OCI-LY7 (cell line): ENCODE measurements at regions not wholly inside any gene's neighbourhood (a gene's known extent, or its start where the extent isn't known, plus 50 kb on each side); places are given as distances from the start of the nearest gene placed in this dataset.

Source experiments
- BruUV-seq: library from RNA; stranded (reverse); fragments of 400-500 nt; replicated peaks from 2 replicates; lab custom pipeline; 2021; lab: Mats Ljungman, UMichigan
- CTCF ChIA-PET: fragments of 300-600 bp; sonication (Branson Sonifier 250); formaldehyde crosslinking; loops from one replicate; lab custom pipeline; 2022; ENCODE audit warnings: antibody characterized with exemption; ENCODE audit not compliant: unreplicated experiment; lab: Charles Lee
- POLR2A ChIA-PET: fragments of 300-600 bp; sonication (Branson Sonifier 250); formaldehyde crosslinking; loops from one replicate; lab custom pipeline; 2022; ENCODE audit warnings: antibody characterized with exemption; lab: Charles Lee
- DNase-seq: peaks from one replicate; pipeline ENCODE4 v3.0.0-alpha.2; 2015; ENCODE audit warnings: low spot score
- H2AFZ ChIP-seq: fragments of 200-600 bp; sonication (generic), shearing (Covaris generic); 2 replicates; pipeline ENCODE4 v1.6.1; 2014; ENCODE audit warnings: mild to moderate bottlenecking, antibody characterized with exemption, low read length, moderate library complexity
- H3K27ac ChIP-seq: fragments of 200-600 bp; sonication (generic); 2 replicates; pipeline ENCODE4 v1.5.1; 2014; ENCODE audit warnings: mixed run types, low read depth, mild to moderate bottlenecking, moderate library complexity, low read length, inconsistent platforms; ENCODE audit not compliant: poor library complexity, severe bottlenecking
- H3K36me3 ChIP-seq: fragments of 200-600 bp; sonication (generic); 2 replicates; pipeline ENCODE4 v1.6.1; 2014; ENCODE audit warnings: mild to moderate bottlenecking, antibody characterized with exemption, low read length, moderate library complexity, mixed read lengths; ENCODE audit not compliant: insufficient read depth
- H3K4me1 ChIP-seq: fragments of 200-600 bp; sonication (generic); 2 replicates; pipeline ENCODE4 v1.5.1; 2014; ENCODE audit warnings: mild to moderate bottlenecking, low read length; ENCODE audit not compliant: insufficient read depth, poor library complexity, severe bottlenecking
- H3K4me2 ChIP-seq: fragments of 200-600 bp; sonication (generic); 2 replicates; pipeline ENCODE4 v1.6.1; 2014; ENCODE audit warnings: mild to moderate bottlenecking, low read length
- H3K4me3 ChIP-seq: fragments of 200-600 bp; sonication (generic); 2 replicates; pipeline ENCODE4 v1.5.1; 2014; ENCODE audit warnings: mild to moderate bottlenecking, low read depth, low read length; ENCODE audit not compliant: poor library complexity, severe bottlenecking
- H3K79me2 ChIP-seq: fragments of 200-600 bp; sonication (generic); 2 replicates; pipeline ENCODE4 v1.6.1; 2016; ENCODE audit warnings: low read depth, mild to moderate bottlenecking, low read length, moderate library complexity, mixed read lengths; ENCODE audit not compliant: insufficient read depth
- H3K9me2 ChIP-seq: fragments of 200-600 bp; sonication (generic); 2 replicates; pipeline ENCODE4 v1.6.1; 2016; ENCODE audit warnings: mild to moderate bottlenecking, low read length, mixed read lengths; ENCODE audit not compliant: insufficient read depth
- H3K9me3 ChIP-seq: fragments of 200-600 bp; sonication (generic); 2 replicates; pipeline ENCODE4 v1.6.1; 2014; ENCODE audit warnings: mild to moderate bottlenecking, mixed run types, low read length, mixed read lengths
- H4K20me1 ChIP-seq: fragments of 200-600 bp; sonication (generic); 2 replicates; pipeline ENCODE4 v1.6.1; 2014; ENCODE audit warnings: mild to moderate bottlenecking, antibody characterized with exemption, low read length, moderate library complexity, mixed read lengths; ENCODE audit not compliant: insufficient read depth
- EZH2phosphoT487 ChIP-seq: fragments of 200-600 bp; sonication (generic); IDR thresholded peaks from 2 replicates; pipeline ENCODE4 v1.6.1; 2018; ENCODE audit warnings: low read depth, borderline replicate concordance, mild to moderate bottlenecking, mixed run types, antibody characterized with exemption, low read length, moderate library complexity, mixed read lengths
- intact Hi-C: fragments of 100-400 bp; cut with micrococcal nuclease; formaldehyde crosslinking; loops from one replicate; pipeline ENCODE4 v1.10.0; 2022; ENCODE audit not compliant: unreplicated experiment
- TF ChIP-seq, protein P1 (sequence below): fragments of 200-600 bp; sonication (generic); conservative IDR thresholded peaks from 2 replicates; pipeline ENCODE4 v1.5.1; 2014; ENCODE audit warnings: mild to moderate bottlenecking, antibody characterized with exemption, low read length, moderate library complexity, mixed read lengths

DNA sequence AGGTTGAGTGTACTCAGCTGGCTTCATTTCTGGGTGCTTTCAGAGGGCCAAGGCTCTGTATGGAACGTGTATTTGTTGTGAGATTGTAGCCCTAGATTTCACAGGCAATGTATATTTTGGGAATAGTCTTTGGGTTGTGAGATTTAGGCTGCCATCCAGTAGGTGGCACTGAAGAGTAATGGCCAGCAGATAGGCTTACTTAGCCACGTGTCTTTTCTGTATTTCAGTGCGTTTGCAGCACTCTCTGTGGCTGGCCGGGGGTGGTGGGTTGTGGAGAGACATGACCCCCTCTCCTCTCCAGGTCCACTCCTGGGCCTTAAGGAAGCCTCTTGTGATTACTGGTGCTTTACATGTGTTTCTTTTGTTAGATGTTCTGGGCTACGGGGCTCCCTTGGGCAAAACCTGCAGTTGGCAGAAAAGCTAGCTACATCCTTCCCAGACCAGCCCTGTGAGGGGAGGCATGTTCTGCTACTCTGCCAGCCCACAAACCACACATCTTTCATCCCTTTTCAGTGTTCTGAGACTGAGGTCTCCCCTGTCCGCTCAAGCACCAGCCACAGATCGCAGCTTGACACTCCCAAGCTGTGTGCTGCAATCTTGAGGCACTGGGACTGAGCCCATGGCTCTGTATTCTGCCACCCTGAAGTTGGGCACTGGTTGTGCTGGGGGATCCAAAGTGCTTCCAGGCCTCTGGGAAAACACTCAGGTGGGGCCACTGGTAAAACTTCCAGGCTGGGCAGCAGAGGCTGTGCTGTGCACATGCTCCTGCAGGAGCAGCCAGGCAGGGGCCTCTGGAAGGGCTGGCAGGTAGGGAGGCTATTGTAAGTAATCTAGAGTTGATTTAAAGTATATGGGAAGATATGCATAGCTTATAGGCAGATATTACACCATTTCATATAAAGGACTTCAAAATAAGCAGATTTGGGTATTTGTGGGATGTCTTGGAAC, 1096.8 kb upstream of the PCDH20 start:
- Histone ChIP-seq H3K9me2 (no peaks in the 10 kb centered on the region), H2AFZ (peak overlapping the region; percentile 80; the same call in 1 of the 2 replicates), H3K79me2 (no peaks in the 10 kb centered on the region), H3K4me2 (peak overlapping the region; percentile 41; the same call in 1 of the 2 replicates), H3K4me3 (no peak overlapping the region), H3K27ac (no peak overlapping the region), H4K20me1 (no peaks in the 10 kb centered on the region), H3K9me3 (no peaks in the 10 kb centered on the region), H3K36me3 (no peaks in the 10 kb centered on the region), H3K4me1 (peaks cover 4% of the 10 kb centered on the region)
- POLR2A ChIA-PET = interaction anchor here (1.3 kb wide), 1 partner anchor 9 kb away, joined by 3 read pairs; no protein-coding TSS in a partner anchor
- CTCF ChIA-PET = no interaction called here
- TF ChIP-seq, protein P1, sequence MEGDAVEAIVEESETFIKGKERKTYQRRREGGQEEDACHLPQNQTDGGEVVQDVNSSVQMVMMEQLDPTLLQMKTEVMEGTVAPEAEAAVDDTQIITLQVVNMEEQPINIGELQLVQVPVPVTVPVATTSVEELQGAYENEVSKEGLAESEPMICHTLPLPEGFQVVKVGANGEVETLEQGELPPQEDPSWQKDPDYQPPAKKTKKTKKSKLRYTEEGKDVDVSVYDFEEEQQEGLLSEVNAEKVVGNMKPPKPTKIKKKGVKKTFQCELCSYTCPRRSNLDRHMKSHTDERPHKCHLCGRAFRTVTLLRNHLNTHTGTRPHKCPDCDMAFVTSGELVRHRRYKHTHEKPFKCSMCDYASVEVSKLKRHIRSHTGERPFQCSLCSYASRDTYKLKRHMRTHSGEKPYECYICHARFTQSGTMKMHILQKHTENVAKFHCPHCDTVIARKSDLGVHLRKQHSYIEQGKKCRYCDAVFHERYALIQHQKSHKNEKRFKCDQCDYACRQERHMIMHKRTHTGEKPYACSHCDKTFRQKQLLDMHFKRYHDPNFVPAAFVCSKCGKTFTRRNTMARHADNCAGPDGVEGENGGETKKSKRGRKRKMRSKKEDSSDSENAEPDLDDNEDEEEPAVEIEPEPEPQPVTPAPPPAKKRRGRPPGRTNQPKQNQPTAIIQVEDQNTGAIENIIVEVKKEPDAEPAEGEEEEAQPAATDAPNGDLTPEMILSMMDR = peak; percentile 90
- no peak for TF ChIP-seq EZH2phosphoT487
- BruUV-seq = no TSS peak
- peak; percentile 70 for DNase-seq
- intact Hi-C loops = loop anchor here (2.0 kb wide), 1 partner anchor 394 kb away; no protein-coding TSS in a partner anchor

DNA sequence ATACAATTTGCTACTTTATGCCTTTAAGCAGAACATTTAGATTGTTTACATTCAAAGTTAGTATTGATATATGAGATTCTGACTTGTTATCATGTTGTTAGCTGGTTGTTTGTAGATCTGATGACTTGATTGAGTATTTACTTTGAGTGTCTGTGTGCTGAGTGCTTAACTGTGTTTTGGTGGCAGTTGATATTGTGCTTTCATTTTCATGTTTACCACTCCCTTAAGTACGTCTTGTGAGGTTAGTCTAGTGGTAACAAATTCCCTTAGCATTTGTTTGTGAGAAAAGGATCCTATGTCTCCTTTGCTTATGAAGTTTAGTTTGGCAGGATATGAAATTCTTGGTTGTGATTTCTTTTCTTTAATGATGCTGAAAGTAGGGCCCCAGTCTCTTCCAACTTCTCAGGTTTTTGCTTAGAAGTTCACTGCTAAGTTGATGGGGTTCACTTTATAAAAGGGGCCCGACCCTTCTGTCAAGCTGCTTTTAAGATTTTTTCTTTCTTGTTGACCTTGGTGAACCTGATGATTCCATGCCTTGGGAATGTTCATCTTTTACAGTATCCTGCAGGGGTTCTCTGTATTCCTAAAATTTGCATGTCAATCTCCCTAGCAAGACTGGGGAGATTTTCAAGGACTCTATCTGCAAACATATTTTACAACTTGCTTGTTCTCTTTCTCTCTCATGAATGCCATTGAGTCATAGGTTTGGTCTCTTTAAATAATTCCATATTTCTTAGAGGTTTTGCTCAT, 1095.4 kb upstream of the PCDH20 start:
- no peak overlapping the region for H3K4me2 ChIP-seq
- H3K4me3 ChIP-seq = no peak overlapping the region
- peaks cover 4% of the 10 kb centered on the region for H3K4me1 ChIP-seq
- TF ChIP-seq, protein P1 = no peak
- TF ChIP-seq EZH2phosphoT487 = no peak
- no peaks in the 10 kb centered on the region for H3K36me3 ChIP-seq
- no peaks in the 10 kb centered on the region for H4K20me1 ChIP-seq
- no peak overlapping the region for H2AFZ ChIP-seq
- H3K79me2 ChIP-seq = no peaks in the 10 kb centered on the region
- no peaks in the 10 kb centered on the region for H3K9me3 ChIP-seq
- ChIA-PET CTCF (no interaction called here), POLR2A (no interaction called here)
- no peak overlapping the region for H3K27ac ChIP-seq
- no peaks in the 10 kb centered on the region for H3K9me2 ChIP-seq
- DNase-seq = no peak
- no TSS peak for BruUV-seq
- intact Hi-C loops = no loop called here
